ENCODE measurements at regions not wholly inside any gene's neighbourhood (a gene's known extent, or its start where the extent isn't known, plus 50 kb on each side); places are given as distances from the start of the nearest gene placed in this dataset.

DNA sequence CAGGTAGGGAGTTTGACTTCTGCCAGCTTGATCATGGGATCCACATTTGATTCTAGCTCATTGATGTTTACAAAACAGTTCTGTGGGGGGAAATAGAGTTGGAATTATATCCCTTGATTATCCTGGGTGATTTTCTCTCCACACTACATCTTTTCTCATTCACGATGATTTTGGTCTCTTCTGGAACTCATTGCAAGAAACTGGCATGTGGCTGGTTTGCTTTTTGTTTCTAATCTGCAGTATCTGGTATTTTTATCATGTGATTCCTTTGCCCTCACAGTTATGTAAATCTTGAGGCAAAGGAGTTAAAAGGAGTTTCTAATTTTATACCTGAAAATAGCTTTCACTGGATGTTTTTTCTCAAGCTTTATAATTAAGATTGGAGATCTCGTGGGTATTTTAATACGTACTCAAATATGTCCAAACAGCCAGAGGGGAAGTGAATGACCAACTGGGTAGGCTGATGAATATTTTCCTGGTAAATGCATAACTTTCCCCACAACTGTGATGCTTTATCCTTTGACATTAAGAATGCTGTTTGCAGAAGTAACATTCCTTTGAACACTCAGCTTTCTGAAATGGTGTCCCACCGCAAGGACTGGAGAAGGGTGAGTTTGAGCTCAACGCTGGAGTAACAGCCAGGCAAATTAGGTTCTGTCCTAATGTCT lies 502.9 kb upstream of the ZEB2 start:
- Histone ChIP-seq H3K27me3 (no peaks in the 10 kb centered on the region), H3K4me3 (peak overlapping the region; percentile 8), H3K27ac (peak overlapping the region in 1 of 2 donors; percentile 35), H3K4me1 (ENCODE audit: insufficient read depth) (peaks cover 5% of the 10 kb centered on the region), H3K36me3 (no peaks in the 10 kb centered on the region), H3K9me3 (no peaks in the 10 kb centered on the region)
- WGBS, 3 donors = 12 to 17% (median 16%) methylated on average over 5 of the region's 5 CpGs
- no peak for DNase-seq
- intact Hi-C loops (cut with DNase I) = no loop called here
- TF ChIP-seq, protein P1, sequence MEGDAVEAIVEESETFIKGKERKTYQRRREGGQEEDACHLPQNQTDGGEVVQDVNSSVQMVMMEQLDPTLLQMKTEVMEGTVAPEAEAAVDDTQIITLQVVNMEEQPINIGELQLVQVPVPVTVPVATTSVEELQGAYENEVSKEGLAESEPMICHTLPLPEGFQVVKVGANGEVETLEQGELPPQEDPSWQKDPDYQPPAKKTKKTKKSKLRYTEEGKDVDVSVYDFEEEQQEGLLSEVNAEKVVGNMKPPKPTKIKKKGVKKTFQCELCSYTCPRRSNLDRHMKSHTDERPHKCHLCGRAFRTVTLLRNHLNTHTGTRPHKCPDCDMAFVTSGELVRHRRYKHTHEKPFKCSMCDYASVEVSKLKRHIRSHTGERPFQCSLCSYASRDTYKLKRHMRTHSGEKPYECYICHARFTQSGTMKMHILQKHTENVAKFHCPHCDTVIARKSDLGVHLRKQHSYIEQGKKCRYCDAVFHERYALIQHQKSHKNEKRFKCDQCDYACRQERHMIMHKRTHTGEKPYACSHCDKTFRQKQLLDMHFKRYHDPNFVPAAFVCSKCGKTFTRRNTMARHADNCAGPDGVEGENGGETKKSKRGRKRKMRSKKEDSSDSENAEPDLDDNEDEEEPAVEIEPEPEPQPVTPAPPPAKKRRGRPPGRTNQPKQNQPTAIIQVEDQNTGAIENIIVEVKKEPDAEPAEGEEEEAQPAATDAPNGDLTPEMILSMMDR (IDR thresholded peaks at IDR 0.05) = no peak
- no peak for TF ChIP-seq EP300 (IDR thresholded peaks at IDR 0.05)
- TF ChIP-seq POLR2A (IDR thresholded peaks at IDR 0.05) = no peak

DNA sequence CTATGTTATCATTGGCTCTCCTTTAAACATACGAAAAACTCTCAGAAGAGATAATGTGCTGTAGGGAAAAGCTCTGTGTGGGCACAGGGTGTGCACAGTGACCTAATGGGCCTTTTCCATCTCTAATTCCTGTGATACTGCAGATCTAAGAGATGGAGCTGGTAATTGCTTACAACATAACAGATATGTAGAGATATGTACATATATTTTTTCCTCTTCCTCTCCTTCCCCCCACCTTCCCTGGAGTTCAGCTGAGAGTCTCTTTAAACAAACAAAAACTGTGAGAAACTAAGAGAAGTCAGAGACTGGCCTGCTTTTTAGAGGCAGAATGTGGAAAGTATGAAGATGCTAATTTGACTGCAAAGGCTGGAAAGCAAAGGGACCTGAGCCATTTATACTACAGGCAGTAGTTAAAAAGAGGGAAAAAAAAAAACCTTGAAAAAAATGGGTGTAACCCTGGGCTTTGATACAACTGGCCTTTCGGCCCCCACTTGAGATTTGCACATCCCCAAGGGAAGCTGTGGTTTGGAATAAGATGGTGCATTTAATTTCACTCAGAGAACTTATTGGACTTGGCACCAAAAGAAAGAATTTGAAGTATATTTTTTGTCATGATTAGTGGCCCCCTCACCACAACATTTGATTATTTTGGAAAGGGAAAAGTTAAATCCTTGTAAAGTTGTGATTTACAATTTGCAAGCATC lies 502.2 kb upstream of the ZEB2 start:
- TF ChIP-seq POLR2A (IDR thresholded peaks at IDR 0.05) = no peak
- no peak for TF ChIP-seq EP300 (IDR thresholded peaks at IDR 0.05)
- 29 to 42% (median 30%) methylated on average over 2 of the region's 2 CpGs for WGBS, 3 donors
- Histone ChIP-seq H3K36me3 (no peaks in the 10 kb centered on the region), H3K27ac (peak overlapping the region in 1 of 2 donors; percentile 35), H3K9me3 (no peaks in the 10 kb centered on the region), H3K4me3 (no peak overlapping the region), H3K27me3 (no peaks in the 10 kb centered on the region), H3K4me1 (ENCODE audit: insufficient read depth) (peaks cover 5% of the 10 kb centered on the region)
- peak in 1 of 5 donors; percentile 11 for DNase-seq
- intact Hi-C loops (cut with DNase I) = no loop called here

DNA sequence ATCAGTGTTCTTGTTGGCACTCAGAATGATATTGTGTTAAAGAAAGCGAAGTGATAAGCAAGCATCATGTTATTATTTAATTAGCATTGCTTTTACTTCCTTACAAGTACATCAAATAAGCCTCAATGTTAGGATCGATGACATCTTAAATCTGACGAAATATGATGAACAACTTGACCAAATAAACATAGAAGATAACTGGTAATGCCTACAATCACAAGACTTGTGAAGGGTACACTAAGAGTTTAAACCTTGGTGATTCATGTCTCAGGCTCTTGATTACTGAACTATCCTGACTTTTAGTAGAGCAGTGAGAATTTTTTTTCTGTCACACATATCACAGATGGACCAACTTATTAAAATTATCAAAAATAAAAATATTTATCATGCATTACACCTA lies 500.8 kb upstream of the ZEB2 start:
- H3K27ac ChIP-seq = no peak overlapping the region
- H3K9me3 ChIP-seq = no peaks in the 10 kb centered on the region
- intact Hi-C loops (cut with DNase I) = no loop called here
- H3K4me1 ChIP-seq (ENCODE audit: insufficient read depth) = peaks cover 3% of the 10 kb centered on the region
- TF ChIP-seq POLR2A (IDR thresholded peaks at IDR 0.05) = no peak
- no peak for TF ChIP-seq EP300 (IDR thresholded peaks at IDR 0.05)
- H3K4me3 ChIP-seq = no peak overlapping the region
- no peaks in the 10 kb centered on the region for H3K27me3 ChIP-seq
- no peak for DNase-seq
- 95 to 96% (median 95%) methylated on average over 3 of the region's 3 CpGs for WGBS, 3 donors
- no peaks in the 10 kb centered on the region for H3K36me3 ChIP-seq

DNA sequence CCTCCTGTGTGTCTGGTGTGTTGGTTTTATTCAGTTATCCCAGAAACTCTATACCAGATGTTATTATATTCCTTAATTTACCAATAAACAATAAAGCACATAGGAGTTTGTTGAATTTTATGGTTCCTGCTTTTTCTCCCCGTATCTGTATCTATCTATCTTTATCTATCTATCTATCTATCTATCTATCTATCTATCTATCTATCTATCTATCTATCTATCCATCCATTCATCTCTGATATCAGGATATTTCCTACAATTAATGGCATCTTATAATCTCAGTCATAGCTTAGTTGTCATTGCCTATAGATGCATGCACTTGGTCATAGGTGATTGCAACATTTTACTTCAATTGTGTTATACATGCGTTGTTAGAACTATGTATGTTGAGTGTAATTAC lies 500.2 kb upstream of the ZEB2 start:
- Histone ChIP-seq H3K9me3 (no peaks in the 10 kb centered on the region), H3K36me3 (no peaks in the 10 kb centered on the region), H3K4me3 (no peak overlapping the region), H3K4me1 (ENCODE audit: insufficient read depth) (peaks cover 3% of the 10 kb centered on the region), H3K27ac (no peak overlapping the region), H3K27me3 (no peaks in the 10 kb centered on the region)
- 96 to 99% (median 98%) methylated on average over 2 of the region's 2 CpGs for WGBS, 3 donors
- TF ChIP-seq, protein P1 (IDR thresholded peaks at IDR 0.05) = no peak
- TF ChIP-seq POLR2A (IDR thresholded peaks at IDR 0.05) (no peak), EP300 (IDR thresholded peaks at IDR 0.05) (no peak)
- no peak for DNase-seq
- intact Hi-C loops (cut with DNase I) = no loop called here

DNA sequence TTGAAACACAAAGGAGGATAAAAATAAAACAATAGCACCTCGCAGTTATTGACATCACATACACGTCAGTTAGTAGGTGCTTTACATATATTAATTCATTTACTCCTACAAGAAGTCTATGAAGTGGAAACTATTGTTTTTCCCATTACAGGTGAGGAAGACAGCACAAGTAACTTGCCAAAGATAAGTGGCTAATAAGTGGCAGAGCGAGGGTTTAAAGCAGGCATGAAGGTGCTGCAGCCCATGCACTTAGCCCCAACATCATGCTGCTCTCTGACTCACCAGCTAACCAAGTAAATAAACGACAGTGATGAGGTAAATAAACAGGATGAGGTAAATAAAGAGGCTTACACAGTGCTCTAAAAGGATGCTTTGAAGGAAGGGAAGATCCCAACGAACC lies 498.6 kb upstream of the ZEB2 start:
- Histone ChIP-seq H3K4me1 (ENCODE audit: insufficient read depth) (peaks cover 2% of the 10 kb centered on the region), H3K27me3 (no peaks in the 10 kb centered on the region), H3K36me3 (no peaks in the 10 kb centered on the region), H3K4me3 (no peak overlapping the region), H3K9me3 (no peaks in the 10 kb centered on the region), H3K27ac (no peak overlapping the region)
- TF ChIP-seq, protein P1 (IDR thresholded peaks at IDR 0.05) = no peak
- no peak for TF ChIP-seq EP300 (IDR thresholded peaks at IDR 0.05)
- TF ChIP-seq POLR2A (IDR thresholded peaks at IDR 0.05) = no peak
- 76 to 79% (median 77%) methylated on average over 5 of the region's 5 CpGs for WGBS, 3 donors
- intact Hi-C loops (cut with DNase I) = no loop called here
- DNase-seq = no peak
